Natural killer cell (primary cell): ENCODE measurements at regions not wholly inside any gene's neighbourhood (a gene's known extent, or its start where the extent isn't known, plus 50 kb on each side); places are given as distances from the start of the nearest gene placed in this dataset.

ENCODE experiments used
- ATAC-seq, 3 donors: fragments of 150-1000 bp in 2 of 3; fragments of 200-7000 bp in 1 of 3; cut with Tn5 transposase; 1 replicate in 1 of 3; 2 replicates in 2 of 3; pipeline ENCODE4 v1.10.0; 2021; ENCODE audit warnings: mild to moderate bottlenecking in 2 of 3, moderate library complexity in 2 of 3
- DNase-seq, 2 donors: peaks; one replicate each; pipeline versions ENCODE4 v3.0.0 to v3.0.0-alpha.2; 2013 to 2021; ENCODE audit warnings: mixed read lengths in 1 of 2
- H3K27ac ChIP-seq: one replicate; pipeline ENCODE4 v1.5.1; 2013; ENCODE audit warnings: mild to moderate bottlenecking, low read length
- H3K27me3 ChIP-seq: one replicate; pipeline ENCODE4 v1.6.1; 2013; ENCODE audit warnings: low read length; ENCODE audit not compliant: control insufficient read depth, insufficient read depth
- H3K36me3 ChIP-seq: one replicate; pipeline ENCODE4 v1.6.1; 2013; ENCODE audit warnings: low read length; ENCODE audit not compliant: control insufficient read depth, insufficient read depth
- H3K4me1 ChIP-seq: one replicate; pipeline ENCODE4 v1.6.1; 2013; ENCODE audit warnings: low read length; ENCODE audit not compliant: control insufficient read depth, insufficient read depth
- H3K4me3 ChIP-seq: one replicate; pipeline ENCODE4 v1.5.1; 2013; ENCODE audit warnings: low read length
- H3K9me3 ChIP-seq: one replicate; pipeline ENCODE4 v1.6.1; 2013; ENCODE audit warnings: low read length; ENCODE audit not compliant: control insufficient read depth, insufficient read depth
- H3K27ac Mint-ChIP-seq, 2 donors: one replicate each; pipeline ENCODE4 v1.8.0; 2022; ENCODE audit warnings: mild to moderate bottlenecking in 2 of 2, mixed read lengths in 2 of 2, moderate library complexity in 1 of 2
- H3K27me3 Mint-ChIP-seq, 2 donors: one replicate each; pipeline ENCODE4 v1.8.0; 2022; ENCODE audit warnings: low read depth in 2 of 2, mixed read lengths in 2 of 2
- H3K36me3 Mint-ChIP-seq: one replicate; pipeline ENCODE4 v1.8.0; 2022; ENCODE audit warnings: mixed read lengths
- H3K4me1 Mint-ChIP-seq, 2 donors: one replicate each; pipeline ENCODE4 v1.8.0; 2022; ENCODE audit warnings: mixed read lengths in 2 of 2
- H3K4me3 Mint-ChIP-seq: one replicate; pipeline ENCODE4 v1.8.0; 2022; ENCODE audit warnings: mild to moderate bottlenecking, moderate library complexity, mixed read lengths
- H3K9me3 Mint-ChIP-seq, 2 donors: one replicate each; pipeline ENCODE4 v1.8.0; 2022; ENCODE audit warnings: mixed read lengths in 2 of 2
- CTCF ChIP-seq: fragments of 200-600 bp; IDR thresholded peaks from one replicate; pipeline ENCODE4 v1.8.0; 2022; ENCODE audit warnings: antibody characterized with exemption
- WGBS: methylation state at CpG from one replicate; pipeline ENCODE4 v1.1.7; 2013; ENCODE audit warnings: missing lambda C conversion rate; ENCODE audit not compliant: insufficient coverage; 5-methylcytosine and 5-hydroxymethylcytosine counted together
- intact Hi-C: fragments of 100-400 bp; cut with micrococcal nuclease; formaldehyde crosslinking; loops from one replicate; pipeline ENCODE4 v1.14.2; 2022

GRCh38 chr13:39803156-39803555, 147.7 kb downstream of the COG6 start:
- peaks cover 4 to 5% of the 10 kb centered on the region in 2 donors for H3K9me3 Mint-ChIP-seq
- DNase-seq = no peak
- no peak overlapping the region for H3K27ac Mint-ChIP-seq
- H3K4me3 ChIP-seq = no peak overlapping the region
- H3K36me3 Mint-ChIP-seq = no peaks in the 10 kb centered on the region
- intact Hi-C loops = no loop called here
- H3K36me3 ChIP-seq = no peaks in the 10 kb centered on the region
- H3K27me3 ChIP-seq = no peaks in the 10 kb centered on the region
- no peak for ATAC-seq
- H3K4me3 Mint-ChIP-seq = no peak overlapping the region
- 41% methylated on average over 2 of the region's 2 CpGs for WGBS
- no peaks in the 10 kb centered on the region for H3K9me3 ChIP-seq
- no peaks in the 10 kb centered on the region for H3K27me3 Mint-ChIP-seq
- H3K4me1 Mint-ChIP-seq = no peaks in the 10 kb centered on the region
- H3K27ac ChIP-seq = no peak overlapping the region
- TF ChIP-seq CTCF = no peak
- no peaks in the 10 kb centered on the region for H3K4me1 ChIP-seq

- TF ChIP-seq CTCF = no peak
- Histone ChIP-seq H3K4me3 (no peak overlapping the region), H3K4me1 (no peaks in the 10 kb centered on the region), H3K9me3 (no peaks in the 10 kb centered on the region), H3K27me3 (no peaks in the 10 kb centered on the region), H3K27ac (no peak overlapping the region), H3K36me3 (no peaks in the 10 kb centered on the region)
- ATAC-seq = no peak
- no peak for DNase-seq
- Mint-ChIP-seq H3K9me3 (peaks cover 4 to 5% of the 10 kb centered on the region in 2 donors), H3K4me3 (no peak overlapping the region), H3K4me1 (no peaks in the 10 kb centered on the region), H3K36me3 (no peaks in the 10 kb centered on the region), H3K27ac (no peak overlapping the region), H3K27me3 (no peaks in the 10 kb centered on the region)
- WGBS = 91% methylated on average over 1 of the region's 1 CpG
- intact Hi-C loops = no loop called here
Measured at GRCh38 chr13:39803851-39804250, 148.4 kb downstream of the COG6 start.

GRCh38 chr13:39804332-39805210, 149.1 kb downstream of the COG6 start:
- Histone ChIP-seq H3K4me3 (no peak overlapping the region), H3K9me3 (no peaks in the 10 kb centered on the region), H3K4me1 (no peaks in the 10 kb centered on the region), H3K27me3 (no peaks in the 10 kb centered on the region), H3K27ac (no peak overlapping the region), H3K36me3 (no peaks in the 10 kb centered on the region)
- intact Hi-C loops = no loop called here
- DNase-seq = no peak
- ATAC-seq = no peak
- H3K9me3 Mint-ChIP-seq = peaks cover 4 to 5% of the 10 kb centered on the region in 2 donors
- WGBS = 61% methylated on average over 2 of the region's 5 CpGs
- no peak for TF ChIP-seq CTCF
- no peaks in the 10 kb centered on the region for H3K27me3 Mint-ChIP-seq
- H3K36me3 Mint-ChIP-seq = no peaks in the 10 kb centered on the region
- H3K4me3 Mint-ChIP-seq = no peak overlapping the region
- H3K27ac Mint-ChIP-seq = no peak overlapping the region
- H3K4me1 Mint-ChIP-seq = no peaks in the 10 kb centered on the region

GRCh38 chr13:39809466-39809865, 154.0 kb downstream of the COG6 start:
- intact Hi-C loops = no loop called here
- Histone ChIP-seq H3K4me1 (no peaks in the 10 kb centered on the region), H3K27ac (no peak overlapping the region), H3K4me3 (no peak overlapping the region), H3K36me3 (no peaks in the 10 kb centered on the region), H3K9me3 (no peaks in the 10 kb centered on the region), H3K27me3 (no peaks in the 10 kb centered on the region)
- Mint-ChIP-seq H3K4me3 (no peak overlapping the region), H3K36me3 (no peaks in the 10 kb centered on the region), H3K27me3 (peaks cover 7 to 9% of the 10 kb centered on the region in 2 donors), H3K27ac (no peak overlapping the region), H3K9me3 (no peaks in the 10 kb centered on the region), H3K4me1 (no peaks in the 10 kb centered on the region)
- WGBS = 94% methylated on average over 1 of the region's 1 CpG
- DNase-seq = no peak
- ATAC-seq = no peak
- TF ChIP-seq CTCF = no peak
